Upper lobe of left lung (tissue), 6 donors: ENCODE measurements at regions not wholly inside any gene's neighbourhood (a gene's known extent, or its start where the extent isn't known, plus 50 kb on each side); places are given as distances from the start of the nearest gene placed in this dataset.

Experiments used
- ATAC-seq, 2 donors: fragments of 200-7000 bp; cut with Tn5 transposase; one replicate each; pipeline ENCODE4 v1.9.1; 2022; ENCODE audit warnings: mild to moderate bottlenecking in 2 of 2, moderate library complexity in 2 of 2; ENCODE audit not compliant: low FRiP score in 2 of 2
- DNase-seq, 2 donors: peaks; one replicate each; pipeline ENCODE4 v3.0.0-alpha.2; 2019 to 2020
- H3K27ac ChIP-seq, 4 donors: fragments of 200-600 bp; sonication (generic); one replicate each; pipeline ENCODE4 v1.5.1; 2016 to 2019
- H3K27me3 ChIP-seq, 4 donors: fragments of 200-600 bp; sonication (generic); one replicate each; pipeline ENCODE4 v1.5.1; 2017 to 2019
- H3K36me3 ChIP-seq, 4 donors: fragments of 200-600 bp; sonication (generic); one replicate each; pipeline ENCODE4 v1.5.1; 2016 to 2019
- H3K4me1 ChIP-seq, 4 donors: fragments of 200-600 bp; sonication (generic); one replicate each; pipeline ENCODE4 v1.5.1; 2018 to 2019
- H3K4me3 ChIP-seq, 4 donors: fragments of 200-600 bp; sonication (generic); one replicate each; pipeline ENCODE4 v1.5.1; 2017 to 2019; ENCODE audit warnings: mild to moderate bottlenecking in 2 of 4, moderate library complexity in 1 of 4
- H3K9me3 ChIP-seq, 4 donors: fragments of 200-600 bp; sonication (generic); one replicate each; pipeline ENCODE4 v1.5.1; 2018 to 2019
- EP300 ChIP-seq, 4 donors: sonication (generic); formaldehyde crosslinking; IDR thresholded peaks; one replicate each; pipeline ENCODE4 v1.5.1; 2017; ENCODE audit warnings: antibody characterized with exemption in 4 of 4, control low read depth in 2 of 4
- POLR2A ChIP-seq, 4 donors: fragments of 450-650 bp; IDR thresholded peaks; one replicate each; pipeline ENCODE4 v1.5.1; 2016 to 2017; ENCODE audit warnings: antibody characterized with exemption in 4 of 4, mild to moderate bottlenecking in 2 of 4
- POLR2AphosphoS5 ChIP-seq, 2 donors: sonication (generic); formaldehyde crosslinking; IDR thresholded peaks; one replicate each; pipeline ENCODE4 v1.5.1; 2017; ENCODE audit warnings: antibody characterized with exemption in 2 of 2
- WGBS, 2 donors: methylation state at CpG; one replicate each; pipeline ENCODE4 v1.1.5; 2017 to 2018; 5-methylcytosine and 5-hydroxymethylcytosine counted together
- TF ChIP-seq, protein P1 (sequence below), 6 experiments: fragments of 450-650 bp in 4 of 6; fragments of 200-600 bp in 2 of 6; sonication (generic) in 2 of 6; IDR thresholded peaks; one replicate each; pipeline ENCODE4 v1.5.1; 2016 to 2019; ENCODE audit warnings: antibody characterized with exemption in 6 of 6
- donor health status: DM: no; HTN: no; CAD: no; lungs with moderate emphysema.
- donor health status: DM: no; HTN: yes; CAD: no; lungs with severe emphysema.

GRCh38 chr12:58509116-58509885 is 411.0 kb downstream of the LRIG3 start:
- Histone ChIP-seq H3K27ac (no peak overlapping the region), H3K36me3 (no peaks in the 10 kb centered on the region), H3K4me3 (no peak overlapping the region), H3K9me3 (no peaks in the 10 kb centered on the region), H3K4me1 (no peaks in the 10 kb centered on the region), H3K27me3 (no peaks in the 10 kb centered on the region)
- TF ChIP-seq, protein P1, sequence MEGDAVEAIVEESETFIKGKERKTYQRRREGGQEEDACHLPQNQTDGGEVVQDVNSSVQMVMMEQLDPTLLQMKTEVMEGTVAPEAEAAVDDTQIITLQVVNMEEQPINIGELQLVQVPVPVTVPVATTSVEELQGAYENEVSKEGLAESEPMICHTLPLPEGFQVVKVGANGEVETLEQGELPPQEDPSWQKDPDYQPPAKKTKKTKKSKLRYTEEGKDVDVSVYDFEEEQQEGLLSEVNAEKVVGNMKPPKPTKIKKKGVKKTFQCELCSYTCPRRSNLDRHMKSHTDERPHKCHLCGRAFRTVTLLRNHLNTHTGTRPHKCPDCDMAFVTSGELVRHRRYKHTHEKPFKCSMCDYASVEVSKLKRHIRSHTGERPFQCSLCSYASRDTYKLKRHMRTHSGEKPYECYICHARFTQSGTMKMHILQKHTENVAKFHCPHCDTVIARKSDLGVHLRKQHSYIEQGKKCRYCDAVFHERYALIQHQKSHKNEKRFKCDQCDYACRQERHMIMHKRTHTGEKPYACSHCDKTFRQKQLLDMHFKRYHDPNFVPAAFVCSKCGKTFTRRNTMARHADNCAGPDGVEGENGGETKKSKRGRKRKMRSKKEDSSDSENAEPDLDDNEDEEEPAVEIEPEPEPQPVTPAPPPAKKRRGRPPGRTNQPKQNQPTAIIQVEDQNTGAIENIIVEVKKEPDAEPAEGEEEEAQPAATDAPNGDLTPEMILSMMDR (IDR thresholded peaks at IDR 0.05) = no peak
- TF ChIP-seq EP300 (IDR thresholded peaks at IDR 0.05) = no peak
- TF ChIP-seq POLR2A (IDR thresholded peaks at IDR 0.05) = no peak
- TF ChIP-seq POLR2AphosphoS5 (IDR thresholded peaks at IDR 0.05) = no peak
- 76 to 82% methylated on average over 5 of the region's 5 CpGs for WGBS, 2 donors
- ATAC-seq (no peak), DNase-seq (no peak)

DNA sequence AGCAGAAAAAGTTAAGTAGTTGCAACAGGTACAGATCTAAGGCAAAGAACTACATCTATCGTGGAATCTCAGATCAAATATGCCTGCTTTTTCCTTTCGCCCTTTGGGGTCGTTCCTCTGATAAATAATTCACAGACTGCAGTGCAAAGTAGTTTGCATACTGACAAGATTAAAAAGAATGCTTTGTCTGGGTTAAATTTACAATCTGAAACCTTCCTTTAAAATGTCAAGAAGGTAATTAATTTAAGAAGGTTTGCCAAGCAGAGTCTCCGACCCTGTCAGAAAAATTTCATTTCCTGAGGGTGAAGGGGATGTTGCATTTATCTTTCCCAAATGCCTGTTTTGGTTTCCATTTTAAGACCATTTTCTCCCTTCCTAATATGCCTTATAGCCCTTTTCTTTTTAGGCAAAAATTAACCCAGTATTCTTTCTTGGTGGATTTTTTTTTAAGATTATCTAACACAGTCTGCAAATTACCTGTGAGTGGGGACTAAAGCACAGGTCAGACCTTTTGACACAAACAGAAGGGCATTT is 406.9 kb downstream of the LRIG3 start:
- Histone ChIP-seq H3K4me3 (no peak overlapping the region), H3K27me3 (no peaks in the 10 kb centered on the region), H3K4me1 (no peaks in the 10 kb centered on the region), H3K36me3 (no peaks in the 10 kb centered on the region), H3K9me3 (peaks cover 0 to 11% (median 6%) of the 10 kb centered on the region in 4 donors), H3K27ac (no peak overlapping the region)
- WGBS, 2 donors = 41 to 50% methylated on average over 4 of the region's 4 CpGs
- no peak for DNase-seq
- no peak for TF ChIP-seq POLR2A (IDR thresholded peaks at IDR 0.05)
- TF ChIP-seq EP300 (IDR thresholded peaks at IDR 0.05) = no peak
- no peak for TF ChIP-seq POLR2AphosphoS5 (IDR thresholded peaks at IDR 0.05)
- TF ChIP-seq, protein P1 (IDR thresholded peaks at IDR 0.05) = no peak
- no peak for ATAC-seq

DNA sequence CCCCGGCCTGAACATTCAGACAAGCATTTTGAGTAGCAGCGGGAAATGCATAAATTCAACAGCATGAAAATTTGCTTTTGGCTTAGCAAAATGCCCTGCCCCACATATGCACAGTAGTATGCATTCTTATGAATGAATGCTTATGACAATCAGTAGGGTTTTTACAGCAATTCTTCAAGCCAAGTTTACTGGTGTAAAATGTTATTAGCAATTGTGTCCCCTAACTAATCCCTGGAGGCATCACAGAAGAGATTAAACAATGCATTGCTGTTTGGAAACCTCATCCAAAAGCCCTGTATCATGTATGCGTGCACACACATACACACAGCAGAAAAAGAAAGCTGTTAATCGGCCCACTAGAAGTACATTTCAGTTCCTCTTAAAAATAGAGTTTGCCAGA is 406.5 kb downstream of the LRIG3 start:
- TF ChIP-seq EP300 (IDR thresholded peaks at IDR 0.05) (no peak), POLR2AphosphoS5 (IDR thresholded peaks at IDR 0.05) (no peak), POLR2A (IDR thresholded peaks at IDR 0.05) (no peak)
- TF ChIP-seq, protein P1 (IDR thresholded peaks at IDR 0.05) = no peak
- Histone ChIP-seq H3K9me3 (peaks cover 0 to 16% (median 10%) of the 10 kb centered on the region in 4 donors), H3K4me3 (no peak overlapping the region), H3K36me3 (no peaks in the 10 kb centered on the region), H3K27me3 (no peaks in the 10 kb centered on the region), H3K27ac (no peak overlapping the region), H3K4me1 (no peaks in the 10 kb centered on the region)
- 65% methylated on average over 4 of the region's 4 CpGs for WGBS, 2 donors
- ATAC-seq (no peak), DNase-seq (no peak)

DNA sequence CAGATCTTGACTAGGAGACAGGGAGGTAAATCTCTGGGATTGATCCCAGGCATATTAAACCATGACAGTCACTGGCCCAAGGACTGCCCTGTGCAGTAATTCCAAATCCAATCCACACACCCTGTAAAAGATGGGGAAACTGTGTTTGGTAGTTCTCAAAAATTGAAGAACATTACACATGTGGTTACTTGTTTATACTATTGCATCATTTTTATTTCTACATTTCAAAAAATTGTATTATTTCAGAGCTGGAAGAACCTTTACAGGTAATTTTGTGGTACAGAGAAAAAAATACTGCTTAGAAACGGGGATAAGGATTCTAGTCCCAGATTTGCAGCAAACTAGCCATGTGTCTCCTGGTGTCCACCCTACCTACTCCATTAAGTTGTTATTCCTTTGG is 400.5 kb downstream of the LRIG3 start:
- Histone ChIP-seq H3K36me3 (no peaks in the 10 kb centered on the region), H3K27ac (no peak overlapping the region), H3K4me1 (no peaks in the 10 kb centered on the region), H3K27me3 (no peaks in the 10 kb centered on the region), H3K9me3 (peaks cover 0 to 17% (median 11%) of the 10 kb centered on the region in 4 donors), H3K4me3 (no peak overlapping the region)
- no peak for ATAC-seq
- 77 to 88% methylated on average over 1 of the region's 1 CpG for WGBS, 2 donors
- DNase-seq = no peak
- no peak for TF ChIP-seq POLR2A (IDR thresholded peaks at IDR 0.05)
- TF ChIP-seq, protein P1 (IDR thresholded peaks at IDR 0.05) = no peak
- TF ChIP-seq EP300 (IDR thresholded peaks at IDR 0.05) = no peak
- no peak for TF ChIP-seq POLR2AphosphoS5 (IDR thresholded peaks at IDR 0.05)
